Osteoblast (primary cell): ENCODE measurements at regions not wholly inside any gene's neighbourhood (a gene's known extent, or its start where the extent isn't known, plus 50 kb on each side); places are given as distances from the start of the nearest gene placed in this dataset.

Experiments used
- DNase-seq: peaks from one replicate; pipeline ENCODE4 v3.0.0; 2011; ENCODE audit warnings: low spot score, mixed read lengths; ENCODE audit not compliant: insufficient read length; ENCODE audit errors: missing footprints
- H2AFZ ChIP-seq: 2 replicates; pipeline ENCODE4 v1.6.0; 2011; ENCODE audit warnings: mild to moderate bottlenecking, low read length
- H3K27ac ChIP-seq: 2 replicates; pipeline ENCODE4 v1.5.1; 2011; ENCODE audit warnings: mild to moderate bottlenecking, low read depth, low read length, moderate library complexity
- H3K27me3 ChIP-seq: 2 replicates; pipeline ENCODE4 v1.6.0; 2012; ENCODE audit warnings: mild to moderate bottlenecking, control low read depth, inconsistent platforms, low read length, moderate library complexity; ENCODE audit not compliant: insufficient read depth
- H3K36me3 ChIP-seq: 2 replicates; pipeline ENCODE4 v1.5.1; 2011; ENCODE audit warnings: mild to moderate bottlenecking, low read length, control low read depth, moderate library complexity; ENCODE audit not compliant: insufficient read depth
- H3K4me1 ChIP-seq: 2 replicates; pipeline ENCODE4 v1.5.1; 2011; ENCODE audit warnings: mild to moderate bottlenecking, low read length, control low read depth, moderate library complexity; ENCODE audit not compliant: insufficient read depth
- H3K4me2 ChIP-seq: 2 replicates; pipeline ENCODE4 v1.6.0; 2011; ENCODE audit warnings: mild to moderate bottlenecking, low read length; ENCODE audit not compliant: insufficient read depth
- H3K4me3 ChIP-seq: fragments of 200-600 bp; sonication (generic); 3 replicates; pipeline ENCODE4 v1.5.1; 2012; ENCODE audit warnings: mild to moderate bottlenecking, low read length, inconsistent platforms; ENCODE audit not compliant: insufficient read depth
- H3K79me2 ChIP-seq: 2 replicates; pipeline ENCODE4 v1.6.0; 2012; ENCODE audit warnings: mild to moderate bottlenecking, low read length, control low read depth, inconsistent platforms; ENCODE audit not compliant: insufficient read depth
- H3K9me3 ChIP-seq: 2 replicates; pipeline ENCODE4 v1.5.1; 2011; ENCODE audit warnings: low read depth, low read length, control low read depth
- H4K20me1 ChIP-seq: 2 replicates; pipeline ENCODE4 v1.6.0; 2012; ENCODE audit warnings: mild to moderate bottlenecking, low read length, control low read depth; ENCODE audit not compliant: insufficient read depth
- TF ChIP-seq, protein P1 (sequence below): IDR thresholded peaks from 2 replicates; pipeline ENCODE4 v1.5.1; 2011; ENCODE audit warnings: mild to moderate bottlenecking, low read depth, low read length, moderate library complexity; ENCODE audit errors: extremely low read depth

DNA sequence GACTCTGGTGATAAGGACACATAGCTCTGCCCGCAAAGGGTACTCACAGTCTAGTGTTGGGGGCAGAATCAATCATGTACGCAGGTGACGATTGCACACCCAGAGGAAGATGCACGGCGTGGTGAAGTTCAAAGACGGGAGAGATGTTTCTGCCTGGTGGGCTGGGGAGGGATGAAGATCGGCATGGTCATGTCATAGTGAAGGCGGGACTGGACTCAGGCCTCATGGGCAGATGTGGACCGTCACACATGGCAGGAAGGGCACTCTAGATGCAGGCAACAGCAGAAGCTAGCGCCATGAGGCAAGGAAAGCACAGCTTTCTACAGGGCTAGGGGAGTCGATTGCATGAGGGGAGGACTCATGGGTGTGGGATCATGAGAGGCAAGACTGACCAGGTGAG, 240.6 kb downstream of the OPA1 start:
- no peak overlapping the region for H2AFZ ChIP-seq
- TF ChIP-seq, protein P1, sequence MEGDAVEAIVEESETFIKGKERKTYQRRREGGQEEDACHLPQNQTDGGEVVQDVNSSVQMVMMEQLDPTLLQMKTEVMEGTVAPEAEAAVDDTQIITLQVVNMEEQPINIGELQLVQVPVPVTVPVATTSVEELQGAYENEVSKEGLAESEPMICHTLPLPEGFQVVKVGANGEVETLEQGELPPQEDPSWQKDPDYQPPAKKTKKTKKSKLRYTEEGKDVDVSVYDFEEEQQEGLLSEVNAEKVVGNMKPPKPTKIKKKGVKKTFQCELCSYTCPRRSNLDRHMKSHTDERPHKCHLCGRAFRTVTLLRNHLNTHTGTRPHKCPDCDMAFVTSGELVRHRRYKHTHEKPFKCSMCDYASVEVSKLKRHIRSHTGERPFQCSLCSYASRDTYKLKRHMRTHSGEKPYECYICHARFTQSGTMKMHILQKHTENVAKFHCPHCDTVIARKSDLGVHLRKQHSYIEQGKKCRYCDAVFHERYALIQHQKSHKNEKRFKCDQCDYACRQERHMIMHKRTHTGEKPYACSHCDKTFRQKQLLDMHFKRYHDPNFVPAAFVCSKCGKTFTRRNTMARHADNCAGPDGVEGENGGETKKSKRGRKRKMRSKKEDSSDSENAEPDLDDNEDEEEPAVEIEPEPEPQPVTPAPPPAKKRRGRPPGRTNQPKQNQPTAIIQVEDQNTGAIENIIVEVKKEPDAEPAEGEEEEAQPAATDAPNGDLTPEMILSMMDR: no peak
- H3K36me3 ChIP-seq: no peaks in the 10 kb centered on the region
- no peaks in the 10 kb centered on the region for H3K4me1 ChIP-seq
- H3K79me2 ChIP-seq: no peaks in the 10 kb centered on the region
- H3K4me3 ChIP-seq: no peak overlapping the region
- H3K27ac ChIP-seq: no peak overlapping the region
- H3K9me3 ChIP-seq: no peaks in the 10 kb centered on the region
- H4K20me1 ChIP-seq: no peaks in the 10 kb centered on the region
- DNase-seq: no peak
- H3K27me3 ChIP-seq: peaks cover 26% of the 10 kb centered on the region
- no peak overlapping the region for H3K4me2 ChIP-seq

DNA sequence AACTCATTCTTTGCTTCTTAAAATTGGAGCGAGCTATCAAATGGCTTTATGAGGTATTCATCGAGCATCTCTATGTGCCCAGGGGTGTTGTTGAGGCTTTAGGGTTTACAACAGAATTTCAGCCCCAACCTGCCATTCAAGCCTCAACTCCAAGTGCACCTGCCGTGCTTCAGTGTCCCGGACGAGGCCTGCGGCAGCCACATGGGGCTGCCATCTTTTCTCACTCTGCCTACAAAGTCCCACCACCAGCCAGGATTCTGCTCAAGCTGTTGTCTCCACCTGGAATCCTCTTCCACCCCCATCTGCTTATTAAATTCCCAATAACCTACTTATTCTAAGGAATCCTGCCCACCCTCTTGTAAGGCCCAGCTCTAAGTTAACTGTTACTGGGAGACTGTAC, 242.4 kb downstream of the OPA1 start:
- H4K20me1 ChIP-seq: no peaks in the 10 kb centered on the region
- H3K4me1 ChIP-seq: no peaks in the 10 kb centered on the region
- DNase-seq: no peak
- no peak overlapping the region for H3K4me2 ChIP-seq
- no peak overlapping the region for H3K4me3 ChIP-seq
- peaks cover 22% of the 10 kb centered on the region for H3K27me3 ChIP-seq
- no peaks in the 10 kb centered on the region for H3K79me2 ChIP-seq
- no peaks in the 10 kb centered on the region for H3K36me3 ChIP-seq
- no peak overlapping the region for H2AFZ ChIP-seq
- TF ChIP-seq, protein P1: no peak
- H3K9me3 ChIP-seq: no peaks in the 10 kb centered on the region
- no peak overlapping the region for H3K27ac ChIP-seq

DNA sequence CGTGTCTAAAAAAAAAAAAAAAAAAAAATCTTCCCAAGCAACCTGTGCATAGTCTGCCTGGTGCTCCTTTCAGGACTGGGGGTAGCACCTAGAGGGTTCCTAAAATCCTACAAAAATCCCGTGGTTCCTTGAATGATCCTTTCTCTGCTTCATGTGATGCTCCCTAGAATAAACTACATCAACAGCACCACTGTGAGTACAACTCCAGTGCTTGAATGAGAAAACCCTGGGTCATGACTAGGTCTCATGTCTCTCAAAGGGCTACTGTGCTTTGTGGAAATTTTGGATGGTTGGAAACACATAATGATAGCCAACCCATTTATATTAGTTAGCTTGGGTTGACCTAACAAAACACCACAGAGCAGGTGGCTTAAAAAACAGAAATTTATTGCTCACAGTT, 243.5 kb downstream of the OPA1 start:
- peaks cover 28% of the 10 kb centered on the region for H3K27me3 ChIP-seq
- H3K4me1 ChIP-seq: no peaks in the 10 kb centered on the region
- H3K36me3 ChIP-seq: no peaks in the 10 kb centered on the region
- H4K20me1 ChIP-seq: no peaks in the 10 kb centered on the region
- H3K79me2 ChIP-seq: no peaks in the 10 kb centered on the region
- no peak overlapping the region for H3K27ac ChIP-seq
- TF ChIP-seq, protein P1: no peak
- no peak overlapping the region for H2AFZ ChIP-seq
- H3K9me3 ChIP-seq: no peaks in the 10 kb centered on the region
- H3K4me3 ChIP-seq: no peak overlapping the region
- DNase-seq: no peak
- H3K4me2 ChIP-seq: no peak overlapping the region

DNA sequence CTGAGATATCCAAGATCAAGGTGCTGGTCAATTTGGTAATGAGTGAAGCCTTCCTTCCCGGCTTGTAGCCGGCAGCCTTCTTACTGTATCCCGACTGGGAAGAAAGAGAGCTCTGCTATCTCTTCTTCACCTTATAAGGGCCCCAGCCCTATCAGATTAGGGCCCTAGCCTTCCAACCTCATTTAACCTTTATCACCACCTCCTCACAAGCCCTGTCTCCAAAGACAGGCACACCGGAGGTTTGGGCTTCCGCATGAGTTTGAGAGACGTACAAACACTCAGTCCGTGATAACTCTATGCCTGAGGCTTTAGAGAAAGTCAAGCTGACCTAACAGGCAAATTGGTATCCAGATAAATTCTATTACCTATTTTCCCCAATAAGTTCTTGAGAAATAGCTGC, 243.9 kb downstream of the OPA1 start:
- H3K4me2 ChIP-seq: no peak overlapping the region
- H4K20me1 ChIP-seq: no peaks in the 10 kb centered on the region
- H3K4me1 ChIP-seq: no peaks in the 10 kb centered on the region
- no peaks in the 10 kb centered on the region for H3K79me2 ChIP-seq
- no peaks in the 10 kb centered on the region for H3K36me3 ChIP-seq
- peaks cover 31% of the 10 kb centered on the region for H3K27me3 ChIP-seq
- H3K27ac ChIP-seq: no peak overlapping the region
- no peaks in the 10 kb centered on the region for H3K9me3 ChIP-seq
- H3K4me3 ChIP-seq: no peak overlapping the region
- TF ChIP-seq, protein P1: no peak
- no peak for DNase-seq
- no peak overlapping the region for H2AFZ ChIP-seq
